Hematopoietic multipotent progenitor cell treated with erythropoietin and hydrocortisone succinate and interleukin-3 and kit ligand, for 17 days (in vitro differentiated cells): ENCODE measurements at regions not wholly inside any gene's neighbourhood (a gene's known extent, or its start where the extent isn't known, plus 50 kb on each side); places are given as distances from the start of the nearest gene placed in this dataset.

Experiments used
- DNase-seq: peaks from one replicate; pipeline ENCODE4 v3.0.0-alpha.2; 2015; ENCODE audit warnings: low spot score

DNA sequence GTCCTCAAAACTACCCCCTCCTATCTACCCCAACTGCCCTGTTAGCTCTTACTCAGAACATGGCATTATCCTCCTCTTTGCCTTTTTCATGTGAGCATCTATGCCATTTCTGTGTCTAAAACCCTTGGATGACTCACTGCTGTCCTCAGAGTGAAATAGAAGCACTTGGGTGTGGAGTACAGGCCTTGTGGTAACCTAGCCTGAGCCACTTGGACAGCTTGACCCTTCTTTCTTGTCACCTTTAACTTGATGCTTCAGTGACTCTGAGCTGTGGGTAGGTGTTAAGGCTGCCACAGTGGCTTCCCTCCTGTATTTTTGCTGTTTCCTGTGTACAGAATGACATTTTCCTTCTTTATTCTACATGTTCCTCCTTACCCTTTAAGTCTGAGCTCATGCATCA, 391.4 kb downstream of the SH3GL2 start:
- DNase-seq: no peak

DNA sequence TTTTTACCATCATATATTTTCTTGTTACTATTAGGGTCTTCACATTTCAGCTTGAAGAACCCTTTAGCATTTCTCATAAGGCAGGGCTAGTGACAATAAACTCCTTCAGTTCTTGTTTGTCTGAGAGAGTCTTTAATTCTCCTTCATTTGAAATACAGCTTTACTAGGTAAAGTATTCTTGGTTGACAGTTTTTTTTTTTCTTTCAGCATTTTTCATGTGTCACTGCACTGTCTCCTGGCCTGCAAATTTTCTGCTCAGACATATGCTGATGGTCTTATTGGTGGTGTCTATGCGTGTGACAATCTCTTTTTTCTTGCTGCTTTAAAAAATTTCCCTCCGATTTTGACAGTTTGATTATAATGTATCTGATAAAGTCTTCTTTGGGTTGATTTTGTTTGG, 399.9 kb downstream of the SH3GL2 start:
- no peak for DNase-seq

DNA sequence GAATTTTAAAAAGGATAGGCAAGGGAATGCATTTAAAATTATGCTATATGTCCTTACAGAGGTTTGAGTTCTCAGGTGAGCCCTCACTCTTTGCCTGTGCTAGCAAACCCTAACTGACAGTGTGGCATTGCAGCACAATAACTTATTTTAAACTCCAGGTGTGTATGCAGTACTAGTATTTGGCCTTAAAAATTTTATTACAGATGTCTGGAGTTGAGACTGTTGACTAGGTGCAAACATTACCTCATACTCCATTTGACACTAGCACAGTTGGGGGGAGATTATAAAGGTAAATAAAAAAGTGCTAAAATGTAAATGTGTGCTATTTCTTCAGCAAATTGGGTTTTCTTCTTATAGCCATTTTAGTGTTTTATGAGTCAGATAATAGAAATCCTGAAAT, 407.7 kb downstream of the SH3GL2 start:
- DNase-seq: no peak

DNA sequence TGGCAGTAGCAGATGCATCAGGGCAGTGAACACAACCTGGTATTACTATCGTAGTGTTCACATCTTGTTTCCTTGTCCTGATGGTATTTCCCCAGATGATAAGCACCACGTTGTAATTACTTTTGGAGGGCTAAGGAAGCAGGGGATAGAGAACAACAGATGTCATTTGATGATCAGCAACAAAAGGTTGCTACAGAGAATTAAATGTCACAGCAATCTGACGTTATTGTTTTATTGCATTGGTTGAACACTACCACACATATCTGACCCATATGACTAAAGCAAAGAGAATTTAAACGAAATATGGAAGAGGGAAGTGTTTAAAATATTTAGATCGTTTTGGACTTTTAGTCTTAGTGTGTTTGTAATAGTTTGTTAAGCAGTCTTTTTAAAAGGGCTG, 408.3 kb downstream of the SH3GL2 start:
- no peak for DNase-seq

DNA sequence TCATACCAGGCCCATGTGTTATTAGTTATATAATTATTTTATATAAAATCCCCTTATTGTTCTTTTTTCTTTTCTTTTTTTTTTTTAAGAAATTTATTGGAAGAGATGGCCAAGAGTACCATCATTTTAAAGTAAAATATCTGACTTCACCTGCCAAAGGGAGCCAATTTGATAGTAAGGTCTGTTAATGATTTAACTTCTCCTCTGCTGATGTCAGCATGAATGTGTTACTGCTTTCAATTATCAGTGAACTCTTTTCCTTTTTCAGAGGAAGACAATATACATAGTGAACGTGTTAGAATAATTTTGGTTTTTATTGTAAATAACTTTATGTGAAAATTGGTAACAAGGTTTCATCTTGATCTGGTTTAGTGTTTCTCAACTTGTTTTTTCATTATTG, 409.6 kb downstream of the SH3GL2 start:
- DNase-seq: no peak

DNA sequence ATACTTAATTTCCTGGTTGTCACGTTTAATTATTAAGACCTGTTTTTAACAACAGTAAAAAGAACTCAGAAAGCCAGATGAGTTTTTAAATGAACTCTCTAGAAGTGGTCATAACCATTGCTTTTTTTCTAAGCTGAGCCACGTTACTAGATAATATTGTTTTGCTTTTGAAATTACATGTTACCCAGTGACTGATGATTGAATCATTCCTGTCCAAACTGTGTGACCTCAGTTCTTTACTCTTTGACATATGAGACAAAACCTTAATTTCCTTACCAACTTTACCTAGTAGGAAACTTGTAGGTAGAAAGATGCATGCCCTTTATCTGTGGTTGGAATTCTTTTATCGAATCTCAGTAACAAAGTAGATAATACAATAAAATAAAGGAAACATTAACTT, 411.7 kb downstream of the SH3GL2 start:
- no peak for DNase-seq

DNA sequence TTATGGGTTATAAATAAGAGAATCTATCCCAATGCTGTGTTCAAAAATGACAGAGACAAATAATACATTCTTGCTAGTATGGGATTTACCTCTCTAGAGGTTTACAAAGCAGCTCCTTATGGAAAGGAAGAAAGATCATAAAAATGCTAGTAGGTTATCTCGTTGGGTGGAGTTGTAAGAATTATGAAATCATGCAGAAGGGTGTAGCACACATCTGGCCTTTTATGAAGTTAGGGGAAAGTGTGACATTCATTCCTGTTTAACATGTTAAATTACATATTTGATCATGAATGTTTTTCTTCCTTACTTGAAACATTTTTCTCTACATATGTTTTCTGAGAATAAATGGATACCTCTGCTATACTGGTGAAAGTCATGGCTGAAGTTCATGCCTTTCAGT, 414.2 kb downstream of the SH3GL2 start:
- DNase-seq: no peak

DNA sequence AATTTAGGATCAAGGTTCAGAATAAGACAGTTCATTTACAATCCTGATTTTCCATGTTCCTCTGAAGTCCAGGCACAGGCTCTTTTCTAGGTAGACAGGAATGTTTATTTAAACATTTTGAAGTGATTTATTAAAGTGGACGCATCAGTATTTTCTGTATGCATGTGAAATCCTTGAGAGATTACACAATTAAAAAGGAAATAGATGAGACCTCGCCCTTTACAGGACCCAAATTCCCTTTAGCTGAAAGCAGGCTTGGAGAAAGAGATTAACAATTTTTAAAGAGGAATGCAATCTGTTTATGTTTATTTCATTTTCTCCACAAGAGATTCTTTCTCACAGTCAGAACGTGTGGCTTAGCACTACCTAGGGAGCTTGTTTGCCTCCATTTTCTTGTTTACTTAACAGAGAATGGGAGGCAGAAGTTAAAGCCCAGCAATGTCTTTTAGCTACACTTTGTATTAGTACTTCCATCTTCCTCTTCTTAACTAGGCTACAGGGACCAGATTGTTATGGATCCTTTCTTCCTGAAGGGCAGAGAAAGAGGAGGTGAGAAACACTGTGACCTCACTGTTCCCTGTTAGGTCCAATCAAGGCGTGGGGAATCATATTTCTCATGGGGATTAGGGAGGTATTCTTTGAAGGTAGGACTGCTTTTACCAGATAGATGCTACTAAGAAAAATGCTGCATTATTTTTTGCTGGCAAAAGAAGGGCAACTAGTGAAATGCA, 416.0 kb downstream of the SH3GL2 start:
- no peak for DNase-seq

DNA sequence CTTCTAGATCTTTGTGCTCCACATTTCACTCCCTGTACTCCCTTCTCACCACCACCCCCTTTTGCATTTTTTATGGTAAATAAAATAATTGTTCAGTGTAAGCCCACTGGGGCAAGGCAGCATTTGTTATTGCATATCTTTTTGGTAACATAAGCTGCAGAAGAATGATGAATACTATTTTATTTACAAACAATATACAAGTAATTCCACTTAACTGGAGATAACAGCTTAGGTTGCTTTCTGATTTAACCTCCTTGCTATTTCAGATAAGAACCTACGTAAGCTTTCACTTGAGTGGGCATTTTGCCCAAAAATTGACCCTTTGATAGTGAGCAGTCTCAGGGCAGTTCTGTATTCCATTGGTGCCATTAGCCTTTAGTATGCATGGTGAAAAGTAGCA, 417.9 kb downstream of the SH3GL2 start:
- no peak for DNase-seq

DNA sequence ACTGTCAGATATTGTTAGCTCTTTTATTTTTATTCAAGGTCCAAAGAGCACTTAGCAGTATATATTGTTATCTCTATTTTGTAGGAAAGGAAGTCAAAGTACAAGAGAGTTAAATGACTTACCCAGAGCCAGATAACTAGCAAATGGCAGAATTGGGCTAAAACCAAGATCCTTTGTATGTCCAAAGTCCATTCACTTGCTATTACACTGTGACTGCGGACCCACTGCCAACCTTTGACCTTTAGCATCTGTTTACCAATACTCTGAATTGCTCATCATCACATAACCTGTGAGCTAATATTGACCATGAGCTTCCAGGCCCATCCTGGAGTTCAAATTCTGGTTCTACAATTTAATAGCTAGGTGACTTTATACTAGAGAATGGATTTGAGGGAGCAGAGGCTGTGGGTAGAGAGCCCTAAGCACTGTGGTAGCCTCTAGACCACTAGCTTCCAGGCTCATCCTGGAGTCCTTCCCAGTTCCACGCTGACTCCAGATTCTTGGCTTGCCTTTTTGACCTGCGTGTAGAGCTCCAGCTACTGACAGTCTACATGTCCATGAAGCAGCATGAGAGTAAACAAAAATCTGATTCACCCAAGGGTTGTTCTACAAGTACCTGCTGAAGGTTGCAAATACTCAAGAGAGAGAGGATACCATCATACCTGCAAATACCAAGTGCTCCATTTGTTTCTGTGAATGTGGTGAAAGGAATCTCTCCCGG, 424.0 kb downstream of the SH3GL2 start:
- DNase-seq: no peak

DNA sequence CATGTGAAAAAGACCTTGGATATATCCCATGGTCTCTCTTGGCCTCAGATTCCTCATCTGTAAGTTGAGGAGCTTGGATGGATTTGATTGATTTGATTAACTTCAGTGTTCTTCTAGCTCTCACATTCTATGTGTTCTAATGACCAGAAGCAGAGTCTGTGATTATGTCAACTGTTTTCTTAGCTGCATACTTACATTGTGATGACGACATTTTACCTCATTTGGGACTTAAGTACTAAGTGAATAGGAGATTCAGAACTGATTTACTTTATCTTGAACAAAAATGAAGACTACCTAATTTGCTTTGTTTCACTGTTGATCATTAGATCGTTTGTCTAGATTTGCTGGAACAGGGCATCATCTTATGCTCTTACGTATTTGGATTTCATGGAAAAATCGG, 427.7 kb downstream of the SH3GL2 start:
- no peak for DNase-seq

DNA sequence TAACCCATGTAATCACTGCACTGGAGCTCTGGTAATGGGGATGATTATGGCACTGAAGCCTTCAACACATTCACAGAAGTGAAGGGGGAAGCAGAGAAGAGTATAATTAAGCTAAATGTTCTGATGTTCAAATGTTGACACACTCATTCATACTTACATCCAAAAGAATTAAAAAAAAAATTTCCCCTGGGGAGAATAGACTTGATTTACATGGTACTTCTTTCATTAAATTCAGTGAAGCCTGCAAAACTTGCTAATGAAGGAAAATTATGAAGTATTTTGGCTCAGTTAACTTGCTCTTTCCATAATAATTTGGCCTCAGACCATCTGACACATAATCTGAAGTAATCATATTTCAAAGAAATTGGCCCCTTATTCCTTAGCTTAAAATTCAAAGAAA, 428.8 kb downstream of the SH3GL2 start:
- no peak for DNase-seq

DNA sequence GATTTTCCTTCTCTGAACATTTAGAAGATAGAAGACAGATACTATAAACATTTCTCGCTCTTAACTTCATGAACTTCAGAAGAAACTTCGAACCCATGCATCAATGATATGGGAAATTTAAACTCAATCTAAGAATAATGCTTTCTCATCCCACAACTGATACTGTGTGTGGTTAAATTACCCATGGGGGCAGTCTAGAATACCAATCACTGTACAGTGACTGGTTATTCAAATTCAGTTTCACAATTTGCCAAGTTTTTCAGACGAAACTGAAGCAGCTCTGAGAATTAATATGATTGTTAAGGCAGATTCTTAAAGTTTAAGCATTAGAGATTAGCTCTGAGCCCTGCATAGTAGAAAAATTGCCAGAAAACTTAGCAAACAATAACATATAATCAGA, 431.0 kb downstream of the SH3GL2 start:
- DNase-seq: no peak

DNA sequence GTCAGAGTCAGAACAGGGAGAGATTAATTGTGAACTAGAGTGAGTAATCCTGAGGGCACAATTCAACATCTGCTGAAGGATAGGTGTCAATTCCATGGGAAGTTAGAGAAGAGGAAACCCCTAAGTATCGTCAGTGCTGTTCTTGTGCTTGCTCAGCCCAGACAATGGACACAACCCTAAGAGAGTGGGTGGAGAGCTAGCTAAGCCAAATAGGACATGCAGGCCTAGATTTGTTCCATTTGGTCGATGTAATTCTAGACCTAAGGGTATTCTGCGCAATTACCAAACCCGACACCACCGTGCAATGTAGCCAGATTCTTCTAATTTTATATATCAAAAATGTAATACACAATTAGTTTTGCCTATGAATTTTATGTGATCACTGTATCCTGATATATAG, 431.6 kb downstream of the SH3GL2 start:
- no peak for DNase-seq

DNA sequence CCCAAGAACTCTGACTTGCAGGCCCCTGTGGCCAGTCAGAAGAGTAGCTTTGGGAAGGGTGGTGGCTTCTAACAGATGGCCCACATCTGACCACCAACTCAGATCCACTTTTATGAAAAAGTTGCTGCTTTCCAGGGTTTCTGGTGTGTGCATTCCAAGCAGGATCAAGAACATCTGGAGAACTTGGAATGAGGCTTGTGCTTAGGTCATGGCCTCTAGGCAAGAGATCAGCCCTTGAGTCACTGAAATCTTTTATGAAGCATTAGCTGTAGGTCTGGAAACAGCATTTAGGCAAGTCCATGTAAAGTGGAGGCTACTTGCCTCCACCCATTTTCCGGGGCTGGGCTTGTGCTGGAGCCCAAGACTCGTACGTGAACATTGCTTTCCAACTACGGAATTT, 433.3 kb downstream of the SH3GL2 start:
- no peak for DNase-seq

DNA sequence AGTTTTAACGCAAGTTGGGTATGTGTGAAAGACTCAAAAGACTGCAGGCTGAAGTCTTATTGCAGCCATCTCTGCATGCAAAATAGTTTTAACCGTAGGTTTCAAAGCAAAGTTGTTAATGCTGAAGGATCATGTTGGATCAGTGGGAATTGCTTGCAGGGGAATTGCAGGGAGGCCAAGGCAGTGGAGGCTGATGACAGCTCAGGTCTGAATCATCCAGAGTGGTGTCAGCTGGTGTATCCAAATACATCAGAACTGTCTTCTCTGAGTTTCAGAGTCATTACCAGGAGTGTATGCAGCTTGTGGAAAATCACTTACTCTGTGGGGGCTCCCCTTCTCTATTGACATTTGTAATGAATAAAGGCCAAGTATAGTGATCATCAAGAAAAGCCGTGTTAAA, 435.7 kb downstream of the SH3GL2 start:
- no peak for DNase-seq

DNA sequence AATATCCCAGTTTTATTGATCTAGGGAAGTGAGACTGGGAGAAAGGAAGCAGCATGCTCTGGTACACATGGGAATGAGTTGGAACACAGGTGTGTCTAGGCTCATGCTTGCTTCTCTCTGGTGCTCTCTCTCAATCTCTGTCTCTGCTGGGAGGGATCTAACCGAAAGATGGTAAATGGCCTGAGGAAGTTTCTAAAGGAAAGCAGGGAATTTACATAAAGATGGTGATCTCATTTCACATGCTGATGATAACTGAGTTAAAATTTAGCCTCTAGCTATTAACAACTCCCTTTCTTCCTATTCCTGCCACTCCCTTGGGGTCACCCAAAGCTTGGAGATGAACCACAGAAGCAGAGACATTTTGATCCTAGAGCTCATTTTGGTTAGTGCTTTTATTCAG, 436.2 kb downstream of the SH3GL2 start:
- DNase-seq: no peak

DNA sequence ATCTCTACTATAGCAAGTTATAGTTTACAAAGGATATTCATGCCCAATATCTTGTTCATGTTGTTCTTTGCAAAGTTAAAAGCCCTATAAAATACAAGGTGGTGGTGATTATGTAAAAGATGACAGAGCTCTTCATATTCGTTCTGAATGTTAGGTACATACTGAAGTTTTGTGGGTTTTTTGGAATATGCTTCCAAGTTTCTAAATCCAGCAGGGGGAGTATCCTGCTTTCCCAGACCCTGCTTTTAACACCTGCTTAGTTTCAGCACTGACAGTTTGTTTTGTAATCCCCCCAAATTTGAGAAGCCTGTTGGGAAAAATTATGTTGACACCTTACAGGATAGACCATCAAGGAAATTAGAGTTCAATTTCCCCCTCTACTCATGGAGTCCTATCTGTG, 438.3 kb downstream of the SH3GL2 start:
- no peak for DNase-seq

DNA sequence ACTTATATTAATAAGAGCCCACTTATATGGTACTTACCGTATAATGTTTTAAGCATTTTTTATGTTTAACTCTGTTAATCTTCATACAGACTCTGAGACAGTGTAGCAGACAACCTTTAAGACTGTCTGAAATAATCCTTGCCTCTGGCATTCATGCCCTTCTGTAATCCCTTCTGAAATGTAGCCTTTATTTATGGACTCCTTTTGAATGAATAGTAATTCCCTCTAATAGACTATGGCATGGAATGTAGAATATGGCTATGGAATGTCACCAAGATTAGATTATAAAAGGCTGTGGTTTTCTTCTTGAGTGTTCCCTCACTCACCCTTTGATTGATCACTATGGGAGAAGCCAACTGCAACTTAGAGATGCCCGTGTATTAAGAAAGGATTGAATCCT, 439.4 kb downstream of the SH3GL2 start:
- DNase-seq: no peak

DNA sequence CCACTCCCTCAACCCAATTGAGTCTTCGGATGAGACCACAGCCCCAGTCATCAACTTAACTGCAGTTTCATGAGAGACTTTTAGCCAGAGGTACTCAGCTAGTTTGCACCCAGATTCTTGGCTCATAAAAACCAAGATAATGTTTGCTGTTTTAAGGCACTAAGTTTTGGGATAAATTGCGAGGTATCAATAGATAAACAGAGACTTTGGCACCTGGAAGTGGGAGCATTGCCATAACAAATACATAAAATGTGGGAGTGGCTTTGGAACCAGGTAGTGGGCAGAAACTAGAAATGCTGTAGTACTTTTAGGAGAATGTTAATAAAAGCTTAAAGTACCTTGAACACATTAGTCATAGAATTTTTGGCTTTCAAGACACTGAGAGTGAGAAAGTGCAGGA, 439.8 kb downstream of the SH3GL2 start:
- no peak for DNase-seq

DNA sequence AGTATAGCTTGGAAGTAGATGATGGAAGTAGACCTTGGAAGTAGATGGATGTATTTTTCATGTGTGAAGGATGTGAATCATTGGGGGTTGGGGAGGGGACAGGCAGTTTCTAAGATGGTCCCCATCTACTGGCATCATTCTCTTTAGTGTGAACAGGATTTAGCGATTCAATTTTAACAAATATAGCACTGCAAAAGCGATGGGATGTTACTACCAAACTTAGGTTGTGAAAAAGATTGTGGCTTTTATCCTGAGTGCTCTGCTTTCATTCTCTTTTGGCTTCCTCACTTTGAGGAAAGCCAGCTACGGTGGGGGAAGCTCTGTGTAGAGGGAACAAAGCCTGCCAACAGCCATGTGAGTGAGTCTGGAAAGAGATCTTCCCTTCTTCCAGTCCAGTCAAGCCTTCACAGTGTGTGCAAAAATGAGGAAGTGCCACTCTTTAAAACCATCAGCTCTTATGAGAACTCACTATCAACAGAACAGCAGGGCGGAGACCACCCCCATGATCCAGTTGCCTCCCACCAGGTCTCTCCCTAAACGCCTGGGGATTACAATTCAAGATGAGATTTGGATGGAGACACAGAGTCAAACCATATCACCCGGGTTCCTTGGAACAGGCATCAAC, 441.4 kb downstream of the SH3GL2 start:
- DNase-seq: no peak

DNA sequence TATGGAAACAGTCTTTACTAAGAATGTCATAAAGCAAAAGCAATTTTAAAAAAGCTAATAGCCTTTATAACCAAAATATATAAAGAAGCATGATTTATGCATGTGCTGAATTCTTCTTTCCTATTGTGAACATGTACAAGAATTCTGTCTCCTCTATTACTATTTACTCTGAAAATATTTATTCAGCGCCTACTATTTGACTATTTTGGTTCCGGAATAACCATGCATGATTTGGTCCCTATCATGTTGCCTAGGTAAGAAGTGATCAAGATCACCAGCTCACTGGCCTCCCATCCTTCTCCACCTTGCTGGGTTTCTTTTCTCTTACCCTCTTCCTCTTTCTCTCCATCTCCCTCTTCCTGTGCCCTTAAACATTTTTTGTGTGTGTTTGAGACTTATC, 443.8 kb downstream of the SH3GL2 start:
- DNase-seq: no peak

DNA sequence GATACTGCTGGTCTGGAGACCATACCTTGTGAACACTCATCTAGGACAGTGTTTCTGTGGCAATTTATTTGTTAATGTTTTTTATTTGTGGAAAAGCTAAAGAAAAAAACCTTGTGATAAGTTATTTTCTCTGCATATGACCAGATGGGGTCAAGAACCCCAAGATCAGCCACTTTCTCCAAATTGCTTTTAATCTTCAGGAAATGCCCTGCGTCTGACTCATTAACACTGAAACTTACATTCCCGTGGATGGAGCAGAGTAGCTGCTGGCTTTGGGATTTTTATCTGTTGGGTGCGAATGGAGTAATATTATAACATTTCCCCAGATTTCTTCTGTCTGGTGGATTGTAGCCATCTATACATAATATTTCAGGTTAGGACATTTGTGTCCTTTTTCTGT, 444.5 kb downstream of the SH3GL2 start:
- DNase-seq: no peak

DNA sequence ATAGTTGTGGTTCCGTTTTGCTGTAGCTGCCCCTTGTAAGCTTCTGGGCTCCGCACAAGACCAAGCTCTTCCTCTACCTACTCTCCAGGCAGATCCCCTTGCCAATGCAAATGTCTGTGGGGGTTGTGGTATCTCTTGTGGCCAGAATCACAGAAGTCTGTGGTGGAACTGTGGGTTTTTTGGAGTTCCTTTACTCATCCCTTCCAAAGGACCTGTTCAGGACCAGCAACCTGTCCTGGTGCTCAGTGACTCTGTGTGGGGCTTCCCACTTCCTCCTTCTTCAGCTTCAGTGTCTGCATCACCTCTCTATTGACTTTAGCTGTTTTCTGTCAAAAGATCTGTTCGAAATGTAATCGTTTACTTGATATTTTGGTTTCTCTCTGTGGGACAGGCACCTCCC, 441.3 kb upstream of the ADAMTSL1 start:
- no peak for DNase-seq
